ENCODE measurements at regions not wholly inside any gene's neighbourhood (a gene's known extent, or its start where the extent isn't known, plus 50 kb on each side); places are given as distances from the start of the nearest gene placed in this dataset.

GRCh38 chr18:65610939-65611338 lies 139.9 kb upstream of the CDH7 start:
- TF ChIP-seq, protein P1, sequence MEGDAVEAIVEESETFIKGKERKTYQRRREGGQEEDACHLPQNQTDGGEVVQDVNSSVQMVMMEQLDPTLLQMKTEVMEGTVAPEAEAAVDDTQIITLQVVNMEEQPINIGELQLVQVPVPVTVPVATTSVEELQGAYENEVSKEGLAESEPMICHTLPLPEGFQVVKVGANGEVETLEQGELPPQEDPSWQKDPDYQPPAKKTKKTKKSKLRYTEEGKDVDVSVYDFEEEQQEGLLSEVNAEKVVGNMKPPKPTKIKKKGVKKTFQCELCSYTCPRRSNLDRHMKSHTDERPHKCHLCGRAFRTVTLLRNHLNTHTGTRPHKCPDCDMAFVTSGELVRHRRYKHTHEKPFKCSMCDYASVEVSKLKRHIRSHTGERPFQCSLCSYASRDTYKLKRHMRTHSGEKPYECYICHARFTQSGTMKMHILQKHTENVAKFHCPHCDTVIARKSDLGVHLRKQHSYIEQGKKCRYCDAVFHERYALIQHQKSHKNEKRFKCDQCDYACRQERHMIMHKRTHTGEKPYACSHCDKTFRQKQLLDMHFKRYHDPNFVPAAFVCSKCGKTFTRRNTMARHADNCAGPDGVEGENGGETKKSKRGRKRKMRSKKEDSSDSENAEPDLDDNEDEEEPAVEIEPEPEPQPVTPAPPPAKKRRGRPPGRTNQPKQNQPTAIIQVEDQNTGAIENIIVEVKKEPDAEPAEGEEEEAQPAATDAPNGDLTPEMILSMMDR (IDR thresholded peaks at IDR 0.05; ENCODE audit: poor library complexity, severe bottlenecking): no peak
- no peak for TF ChIP-seq TAF1 (IDR thresholded peaks at IDR 0.05; ENCODE audit: low read depth)
- TF ChIP-seq POLR2AphosphoS5 (IDR thresholded peaks at IDR 0.05): no peak
- TF ChIP-seq, protein P2, sequence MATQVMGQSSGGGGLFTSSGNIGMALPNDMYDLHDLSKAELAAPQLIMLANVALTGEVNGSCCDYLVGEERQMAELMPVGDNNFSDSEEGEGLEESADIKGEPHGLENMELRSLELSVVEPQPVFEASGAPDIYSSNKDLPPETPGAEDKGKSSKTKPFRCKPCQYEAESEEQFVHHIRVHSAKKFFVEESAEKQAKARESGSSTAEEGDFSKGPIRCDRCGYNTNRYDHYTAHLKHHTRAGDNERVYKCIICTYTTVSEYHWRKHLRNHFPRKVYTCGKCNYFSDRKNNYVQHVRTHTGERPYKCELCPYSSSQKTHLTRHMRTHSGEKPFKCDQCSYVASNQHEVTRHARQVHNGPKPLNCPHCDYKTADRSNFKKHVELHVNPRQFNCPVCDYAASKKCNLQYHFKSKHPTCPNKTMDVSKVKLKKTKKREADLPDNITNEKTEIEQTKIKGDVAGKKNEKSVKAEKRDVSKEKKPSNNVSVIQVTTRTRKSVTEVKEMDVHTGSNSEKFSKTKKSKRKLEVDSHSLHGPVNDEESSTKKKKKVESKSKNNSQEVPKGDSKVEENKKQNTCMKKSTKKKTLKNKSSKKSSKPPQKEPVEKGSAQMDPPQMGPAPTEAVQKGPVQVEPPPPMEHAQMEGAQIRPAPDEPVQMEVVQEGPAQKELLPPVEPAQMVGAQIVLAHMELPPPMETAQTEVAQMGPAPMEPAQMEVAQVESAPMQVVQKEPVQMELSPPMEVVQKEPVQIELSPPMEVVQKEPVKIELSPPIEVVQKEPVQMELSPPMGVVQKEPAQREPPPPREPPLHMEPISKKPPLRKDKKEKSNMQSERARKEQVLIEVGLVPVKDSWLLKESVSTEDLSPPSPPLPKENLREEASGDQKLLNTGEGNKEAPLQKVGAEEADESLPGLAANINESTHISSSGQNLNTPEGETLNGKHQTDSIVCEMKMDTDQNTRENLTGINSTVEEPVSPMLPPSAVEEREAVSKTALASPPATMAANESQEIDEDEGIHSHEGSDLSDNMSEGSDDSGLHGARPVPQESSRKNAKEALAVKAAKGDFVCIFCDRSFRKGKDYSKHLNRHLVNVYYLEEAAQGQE (IDR thresholded peaks at IDR 0.05; ENCODE audit: borderline replicate concordance): no peak
- TF ChIP-seq EZH2 (IDR thresholded peaks at IDR 0.05; ENCODE audit: borderline replicate concordance, insufficient read depth, low read length, poor library complexity, severe bottlenecking): no peak

All from neural cell (in vitro differentiated cells).